PFSK-1 (cell line): ENCODE measurements at regions not wholly inside any gene's neighbourhood (a gene's known extent, or its start where the extent isn't known, plus 50 kb on each side); places are given as distances from the start of the nearest gene placed in this dataset.

Source experiments
- FOXP2 ChIP-seq: optimal IDR thresholded peaks from 2 replicates; pipeline ENCODE3; 2011; ENCODE audit warnings: borderline replicate concordance, control low read depth, inconsistent platforms; ENCODE audit not compliant: insufficient read depth; ENCODE audit errors: extremely low read length, extremely low read depth
- POLR2AphosphoS5 ChIP-seq: IDR thresholded peaks from 2 replicates; pipeline ENCODE4 v1.6.1; 2012; ENCODE audit warnings: low read depth, mild to moderate bottlenecking, control low read depth, low read length, moderate library complexity
- REST ChIP-seq, 2 experiments: IDR thresholded peaks; 2 replicates each; pipeline versions ENCODE4 v1.6.1 to v1.8.0; 2011 to 2012; ENCODE audit warnings: low read depth in 2 of 2, low read length in 2 of 2, control low read depth in 1 of 2, inconsistent platforms in 1 of 2, mild to moderate bottlenecking in 1 of 2, moderate library complexity in 1 of 2; ENCODE audit not compliant: insufficient read depth in 1 of 2
- SIN3A ChIP-seq: IDR thresholded peaks from 2 replicates; pipeline ENCODE4 v1.6.1; 2012; ENCODE audit warnings: mild to moderate bottlenecking, low read length, moderate library complexity, borderline replicate concordance; ENCODE audit not compliant: insufficient read depth
- TAF1 ChIP-seq: IDR thresholded peaks from 2 replicates; pipeline ENCODE4 v1.6.1; 2012; ENCODE audit warnings: low read length, control low read depth, borderline replicate concordance; ENCODE audit not compliant: insufficient read depth

- TF ChIP-seq POLR2AphosphoS5 (no peak), REST (IDR thresholded peaks at IDR 0.05; ENCODE audit: insufficient read depth in 1 of 2, low read depth in 2 of 2, low read length in 2 of 2) (no peak), SIN3A (no peak), TAF1 (no peak), FOXP2 (no peak)
Observed at GRCh38 chr7:51545131-51545530, 228.5 kb upstream of the COBL start.
